HCT116 (cell line): ENCODE measurements at regions not wholly inside any gene's neighbourhood (a gene's known extent, or its start where the extent isn't known, plus 50 kb on each side); places are given as distances from the start of the nearest gene placed in this dataset.

Experiments
- CTCF ChIP-seq, 3 experiments: fragments of 200-600 bp in 1 of 3; sonication (generic) in 1 of 3; IDR thresholded peaks in 2 of 3; conservative IDR thresholded peaks in 1 of 3; 2 replicates each; pipeline ENCODE4 v1.5.1; 2012 to 2017; ENCODE audit warnings: low read depth in 2 of 3, low read length in 2 of 3, antibody characterized with exemption in 1 of 3, borderline replicate concordance in 1 of 3, control low read depth in 1 of 3, mild to moderate bottlenecking in 1 of 3, mixed read lengths in 1 of 3, mixed run types in 1 of 3, moderate library complexity in 1 of 3; ENCODE audit not compliant: insufficient read depth in 1 of 3
- EGR1 ChIP-seq: IDR thresholded peaks from 2 replicates; pipeline ENCODE4 v1.6.1; 2012; ENCODE audit warnings: low read depth
- EZH2 ChIP-seq: fragments of 200-600 bp; sonication (generic); IDR thresholded peaks from 2 replicates; pipeline ENCODE4 v1.6.1; 2017; ENCODE audit warnings: antibody characterized with exemption, mixed run types
- EZH2phosphoT487 ChIP-seq: fragments of 200-600 bp; IDR thresholded peaks from 2 replicates; pipeline ENCODE4 v1.6.1; 2018; ENCODE audit warnings: antibody characterized with exemption, borderline replicate concordance
- JUND ChIP-seq: IDR thresholded peaks from 2 replicates; pipeline ENCODE4 v1.6.1; 2012
- MAX ChIP-seq: IDR thresholded peaks from 2 replicates; pipeline ENCODE4 v1.6.1; 2012
- POLR2A ChIP-seq: IDR thresholded peaks from 2 replicates; pipeline ENCODE4 v1.7.0; 2011; ENCODE audit warnings: borderline replicate concordance; ENCODE audit not compliant: insufficient read depth, insufficient read length; ENCODE audit errors: extremely low read depth
- RAD21 ChIP-seq: IDR thresholded peaks from 2 replicates; pipeline ENCODE4 v1.6.1; 2012; ENCODE audit warnings: low read depth, mild to moderate bottlenecking
- SP1 ChIP-seq: IDR thresholded peaks from 2 replicates; pipeline ENCODE4 v1.6.1; 2012; ENCODE audit warnings: low read depth
- SRF ChIP-seq: IDR thresholded peaks from 2 replicates; pipeline ENCODE4 v1.6.1; 2012; ENCODE audit warnings: low read depth
- TCF7L2 ChIP-seq: IDR thresholded peaks from 2 replicates; pipeline ENCODE4 v1.7.0; 2011; ENCODE audit warnings: borderline replicate concordance, inconsistent platforms; ENCODE audit not compliant: insufficient read depth, insufficient read length; ENCODE audit errors: extremely low read depth
- ZFX ChIP-seq: fragments of 450-650 bp; IDR thresholded peaks from 2 replicates; pipeline ENCODE4 v1.6.1; 2017
- ZNF274 ChIP-seq: fragments of 200-500 bp; sonication (Bioruptor generic); IDR thresholded peaks from 2 replicates; pipeline ENCODE4 v1.6.1; 2014; ENCODE audit warnings: mild to moderate bottlenecking, low read depth, low read length, inconsistent platforms
- TF ChIP-seq, protein P1 (sequence below): IDR thresholded peaks from 2 replicates; pipeline ENCODE4 v1.6.1; 2012

DNA sequence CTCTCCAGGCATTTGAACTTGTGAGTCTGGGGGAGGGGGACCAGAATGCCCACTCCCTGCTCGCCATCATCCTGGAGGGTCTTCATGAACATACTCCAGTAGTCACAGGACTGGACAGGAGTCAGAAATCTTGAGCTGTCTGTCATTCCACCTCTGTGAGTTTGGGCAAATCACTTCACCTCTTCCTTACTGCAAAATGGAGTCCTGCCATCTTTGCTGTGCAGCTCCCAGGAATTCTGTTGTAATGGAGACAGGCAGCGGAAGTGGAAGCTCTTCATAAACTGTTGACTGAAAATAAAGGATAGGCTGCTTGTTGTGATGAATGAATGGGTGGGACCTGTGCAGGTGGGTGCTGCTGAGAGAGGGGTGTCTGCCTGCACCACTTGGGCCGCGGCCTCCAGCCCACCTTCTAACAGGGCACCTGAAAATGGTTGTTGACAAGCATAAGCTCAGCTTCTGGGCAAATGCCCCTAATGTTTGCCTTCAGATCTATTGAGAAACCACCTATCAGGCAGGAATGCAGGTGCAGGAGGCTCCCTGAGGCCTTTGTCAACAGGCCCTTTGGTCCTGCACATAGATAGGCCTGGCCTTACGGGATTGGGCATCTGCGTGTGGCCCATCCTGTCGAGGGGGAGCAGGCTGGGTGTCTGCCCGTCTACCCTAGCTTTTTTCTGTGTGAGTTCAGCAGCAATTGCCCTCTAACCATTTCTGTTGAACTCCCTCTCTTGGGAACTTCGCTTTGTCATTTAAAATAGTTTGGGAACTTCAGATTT, 321.0 kb downstream of the RPS6KC1 start:
- TF ChIP-seq, protein P1, sequence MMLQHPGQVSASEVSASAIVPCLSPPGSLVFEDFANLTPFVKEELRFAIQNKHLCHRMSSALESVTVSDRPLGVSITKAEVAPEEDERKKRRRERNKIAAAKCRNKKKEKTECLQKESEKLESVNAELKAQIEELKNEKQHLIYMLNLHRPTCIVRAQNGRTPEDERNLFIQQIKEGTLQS: no peak
- TF ChIP-seq CTCF (IDR thresholded peaks at IDR 0.05 in 2 of 3, conservative IDR thresholded peaks at IDR 0.05 in 1 of 3; ENCODE audit: borderline replicate concordance in 1 of 3, insufficient read depth in 1 of 3, low read depth in 2 of 3, low read length in 2 of 3) (no peak), SRF (no peak), TCF7L2 (no peak), SP1 (no peak), RAD21 (no peak), EZH2phosphoT487 (no peak), JUND (no peak), MAX (no peak), ZFX (no peak), EZH2 (no peak), EGR1 (no peak), POLR2A (no peak), ZNF274 (no peak)
